Right atrium auricular region (tissue), 2 donors: ENCODE measurements at regions not wholly inside any gene's neighbourhood (a gene's known extent, or its start where the extent isn't known, plus 50 kb on each side); places are given as distances from the start of the nearest gene placed in this dataset.

Source experiments
- DNase-seq: peaks from one replicate; pipeline ENCODE4 v3.0.0-alpha.2; 2019; ENCODE audit warnings: low spot score
- H3K27ac ChIP-seq, 2 donors: fragments of 200-600 bp; sonication (generic); 1 replicate in 1 of 2; 2 replicates in 1 of 2; pipeline ENCODE4 v1.5.1; 2016 to 2019
- H3K27me3 ChIP-seq, 2 donors: fragments of 200-600 bp; sonication (generic); one replicate each; pipeline versions ENCODE4 v1.5.1 to v1.6.0; 2017 to 2019
- H3K36me3 ChIP-seq: fragments of 200-600 bp; sonication (generic); one replicate; pipeline ENCODE4 v1.5.1; 2016
- H3K4me1 ChIP-seq, 2 donors: fragments of 200-600 bp; sonication (generic); one replicate each; pipeline versions ENCODE4 v1.5.1 to v1.6.0; 2017 to 2019
- H3K4me3 ChIP-seq, 2 donors: fragments of 200-600 bp; sonication (generic); 1 replicate in 1 of 2; 2 replicates in 1 of 2; pipeline ENCODE4 v1.5.1; 2017 to 2019; ENCODE audit warnings: mild to moderate bottlenecking in 1 of 2, moderate library complexity in 1 of 2
- H3K9me3 ChIP-seq, 2 donors: fragments of 200-600 bp; sonication (generic); one replicate each; pipeline ENCODE4 v1.5.1; 2019
- TF ChIP-seq, protein P1 (sequence below), 2 donors: fragments of 200-600 bp; sonication (generic); IDR thresholded peaks; one replicate each; pipeline ENCODE4 v1.5.1; 2019; ENCODE audit warnings: antibody characterized with exemption in 2 of 2

DNA sequence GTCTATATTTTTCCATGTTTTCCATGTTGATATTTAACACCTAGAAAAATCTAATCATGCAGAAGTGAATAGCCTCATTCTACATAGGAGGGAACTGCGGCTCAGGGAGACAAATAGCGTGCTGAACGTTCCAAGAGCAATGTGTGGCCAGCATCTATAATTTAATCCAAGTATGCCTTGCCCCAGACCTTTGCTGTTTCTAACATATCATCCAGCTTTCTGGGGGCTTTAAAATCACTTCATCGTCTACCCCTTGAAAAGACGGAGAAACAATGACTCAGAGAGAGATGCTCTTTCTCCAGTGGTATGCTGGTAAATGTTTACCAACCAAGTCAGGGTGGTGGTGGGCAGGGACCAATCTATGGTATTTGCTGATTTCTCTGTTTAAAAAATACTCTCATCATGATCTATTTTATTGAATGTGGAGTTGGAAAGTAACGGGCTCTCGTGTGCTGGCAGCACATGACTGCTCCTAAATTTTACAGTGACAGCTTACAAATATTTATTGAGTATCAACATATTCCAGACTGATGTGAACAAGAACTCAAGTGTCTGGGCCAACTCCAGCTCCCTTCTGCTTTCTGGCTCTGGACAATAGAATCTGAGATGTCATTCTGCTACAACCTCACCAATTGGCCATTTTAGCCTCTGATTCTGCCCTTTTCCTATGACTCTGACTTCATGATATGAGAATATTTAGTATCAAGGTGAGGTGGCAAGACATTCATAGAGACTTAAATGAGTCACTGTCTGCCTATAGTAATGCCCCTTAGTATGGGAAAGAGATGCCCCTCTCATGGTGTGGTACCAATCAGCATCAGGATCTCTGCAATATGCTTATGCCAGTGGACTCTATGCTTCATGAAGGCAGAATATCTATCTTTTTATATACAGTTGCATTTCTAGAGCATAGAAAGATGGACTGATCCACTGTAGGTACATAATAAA lies 407.4 kb upstream of the TNC start:
- H3K27ac ChIP-seq: no peak overlapping the region
- no peaks in the 10 kb centered on the region for H3K36me3 ChIP-seq
- no peak for DNase-seq

GRCh38 chr9:115531410-115532125 lies 413.6 kb upstream of the TNC start:
- H3K4me3 ChIP-seq: no peak overlapping the region
- H3K9me3 ChIP-seq: no peaks in the 10 kb centered on the region
- DNase-seq: no peak
- TF ChIP-seq, protein P1, sequence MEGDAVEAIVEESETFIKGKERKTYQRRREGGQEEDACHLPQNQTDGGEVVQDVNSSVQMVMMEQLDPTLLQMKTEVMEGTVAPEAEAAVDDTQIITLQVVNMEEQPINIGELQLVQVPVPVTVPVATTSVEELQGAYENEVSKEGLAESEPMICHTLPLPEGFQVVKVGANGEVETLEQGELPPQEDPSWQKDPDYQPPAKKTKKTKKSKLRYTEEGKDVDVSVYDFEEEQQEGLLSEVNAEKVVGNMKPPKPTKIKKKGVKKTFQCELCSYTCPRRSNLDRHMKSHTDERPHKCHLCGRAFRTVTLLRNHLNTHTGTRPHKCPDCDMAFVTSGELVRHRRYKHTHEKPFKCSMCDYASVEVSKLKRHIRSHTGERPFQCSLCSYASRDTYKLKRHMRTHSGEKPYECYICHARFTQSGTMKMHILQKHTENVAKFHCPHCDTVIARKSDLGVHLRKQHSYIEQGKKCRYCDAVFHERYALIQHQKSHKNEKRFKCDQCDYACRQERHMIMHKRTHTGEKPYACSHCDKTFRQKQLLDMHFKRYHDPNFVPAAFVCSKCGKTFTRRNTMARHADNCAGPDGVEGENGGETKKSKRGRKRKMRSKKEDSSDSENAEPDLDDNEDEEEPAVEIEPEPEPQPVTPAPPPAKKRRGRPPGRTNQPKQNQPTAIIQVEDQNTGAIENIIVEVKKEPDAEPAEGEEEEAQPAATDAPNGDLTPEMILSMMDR (IDR thresholded peaks at IDR 0.05): no peak
- no peaks in the 10 kb centered on the region for H3K27me3 ChIP-seq
- H3K4me1 ChIP-seq: no peaks in the 10 kb centered on the region
- no peaks in the 10 kb centered on the region for H3K36me3 ChIP-seq
- H3K27ac ChIP-seq: no peak overlapping the region

More for the DNA sequence above, 407.4 kb upstream of the TNC start:
- Histone ChIP-seq H3K4me3 (no peak overlapping the region), H3K27me3 (no peaks in the 10 kb centered on the region), H3K4me1 (no peaks in the 10 kb centered on the region), H3K9me3 (no peaks in the 10 kb centered on the region)
- TF ChIP-seq, protein P1 (IDR thresholded peaks at IDR 0.05): no peak

- Histone ChIP-seq H3K4me1 (no peaks in the 10 kb centered on the region), H3K4me3 (no peak overlapping the region), H3K27me3 (no peaks in the 10 kb centered on the region), H3K36me3 (no peaks in the 10 kb centered on the region), H3K9me3 (no peaks in the 10 kb centered on the region), H3K27ac (no peak overlapping the region)
- TF ChIP-seq, protein P1 (IDR thresholded peaks at IDR 0.05): no peak
- DNase-seq: no peak
These were observed 415.6 kb upstream of the TNC start for GRCh38 chr9:115533511-115533910.

GRCh38 chr9:115540091-115540490 lies 422.1 kb upstream of the TNC start:
- TF ChIP-seq, protein P1 (IDR thresholded peaks at IDR 0.05): no peak
- H3K27ac ChIP-seq: no peak overlapping the region
- H3K9me3 ChIP-seq: no peaks in the 10 kb centered on the region
- no peaks in the 10 kb centered on the region for H3K27me3 ChIP-seq
- no peaks in the 10 kb centered on the region for H3K4me1 ChIP-seq
- no peak overlapping the region for H3K4me3 ChIP-seq
- no peaks in the 10 kb centered on the region for H3K36me3 ChIP-seq
- DNase-seq: no peak

DNA sequence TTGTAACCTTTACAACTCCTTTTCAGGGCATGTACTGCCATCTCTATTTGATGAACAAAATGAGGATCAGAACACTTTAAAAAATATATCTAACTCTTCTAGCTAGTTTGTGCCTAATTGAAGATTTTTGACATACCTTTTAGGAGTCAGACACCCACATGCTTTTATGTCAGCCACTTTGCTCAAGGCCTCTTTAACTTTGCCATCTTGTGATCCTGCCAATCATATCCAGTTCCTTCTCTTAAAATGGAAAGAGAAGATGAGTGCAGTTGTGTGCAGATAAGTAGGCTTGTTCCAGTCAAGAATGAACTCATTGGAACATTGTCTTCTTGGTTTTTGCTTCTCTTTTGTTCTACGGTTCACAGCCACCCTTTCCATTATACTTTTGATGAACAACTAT lies 425.6 kb upstream of the TNC start:
- H3K36me3 ChIP-seq: no peaks in the 10 kb centered on the region
- H3K4me3 ChIP-seq: no peak overlapping the region
- TF ChIP-seq, protein P1 (IDR thresholded peaks at IDR 0.05): no peak
- no peaks in the 10 kb centered on the region for H3K9me3 ChIP-seq
- no peak for DNase-seq
- H3K27ac ChIP-seq: no peak overlapping the region
- H3K4me1 ChIP-seq: no peaks in the 10 kb centered on the region
- H3K27me3 ChIP-seq: no peaks in the 10 kb centered on the region
